Bronchial epithelial cell (primary cell): ENCODE measurements at regions not wholly inside any gene's neighbourhood (a gene's known extent, or its start where the extent isn't known, plus 50 kb on each side); places are given as distances from the start of the nearest gene placed in this dataset.

Source experiments
- DNase-seq: peaks from one replicate; pipeline ENCODE4 v3.0.0-alpha.2; 2010; ENCODE audit warnings: low read depth
- FAIRE-seq: peaks from 2 replicates; lab custom pipeline; 2011; peaks lifted over from hg19 to GRCh38; lab: Jason Lieb, UNC
- H3K27me3 ChIP-seq: 2 replicates; pipeline ENCODE4 v1.5.1; 2011; ENCODE audit warnings: low read length; ENCODE audit not compliant: control insufficient read depth, insufficient read depth
- H3K36me3 ChIP-seq: 2 replicates; pipeline ENCODE4 v1.5.1; 2011; ENCODE audit warnings: low read length; ENCODE audit not compliant: control insufficient read depth, insufficient read depth
- H3K4me3 ChIP-seq: 2 replicates; pipeline ENCODE4 v1.5.1; 2011; ENCODE audit warnings: mild to moderate bottlenecking, low read depth, low read length, control low read depth
- CTCF ChIP-seq: IDR thresholded peaks from 2 replicates; pipeline ENCODE4 v1.5.1; 2011; ENCODE audit warnings: mild to moderate bottlenecking, moderate library complexity, low read length, control low read depth, inconsistent platforms; ENCODE audit not compliant: insufficient read depth, severe bottlenecking

GRCh38 chr18:28973324-28973723 lies 796.4 kb upstream of the CDH2 start:
- Histone ChIP-seq H3K4me3 (no peak overlapping the region), H3K36me3 (no peaks in the 10 kb centered on the region), H3K27me3 (no peaks in the 10 kb centered on the region)
- FAIRE-seq (no peak), DNase-seq (no peak)
- TF ChIP-seq CTCF = no peak

- DNase-seq (no peak), FAIRE-seq (no peak)
- no peak overlapping the region for H3K4me3 ChIP-seq
- no peaks in the 10 kb centered on the region for H3K27me3 ChIP-seq
- TF ChIP-seq CTCF = no peak
- H3K36me3 ChIP-seq = no peaks in the 10 kb centered on the region
Observed at GRCh38 chr18:28972333-28972907, 795.5 kb upstream of the CDH2 start.

GRCh38 chr18:28963481-28963880 lies 786.6 kb upstream of the CDH2 start:
- no peak overlapping the region for H3K4me3 ChIP-seq
- no peaks in the 10 kb centered on the region for H3K27me3 ChIP-seq
- H3K36me3 ChIP-seq = no peaks in the 10 kb centered on the region
- no peak for TF ChIP-seq CTCF
- DNase-seq (no peak), FAIRE-seq (no peak)

GRCh38 chr18:28961669-28962228 lies 784.8 kb upstream of the CDH2 start:
- Histone ChIP-seq H3K27me3 (no peaks in the 10 kb centered on the region), H3K4me3 (no peak overlapping the region), H3K36me3 (no peaks in the 10 kb centered on the region)
- peak; percentile 73 for TF ChIP-seq CTCF
- FAIRE-seq = no peak
- peak; percentile 44 for DNase-seq

GRCh38 chr18:28960146-28960545 lies 783.2 kb upstream of the CDH2 start:
- Histone ChIP-seq H3K27me3 (no peaks in the 10 kb centered on the region), H3K4me3 (no peak overlapping the region), H3K36me3 (no peaks in the 10 kb centered on the region)
- FAIRE-seq (no peak), DNase-seq (peak; percentile 63)
- TF ChIP-seq CTCF = no peak

GRCh38 chr18:28952339-28952738 lies 775.4 kb upstream of the CDH2 start:
- FAIRE-seq (no peak), DNase-seq (no peak)
- H3K27me3 ChIP-seq = no peaks in the 10 kb centered on the region
- H3K36me3 ChIP-seq = no peaks in the 10 kb centered on the region
- no peak overlapping the region for H3K4me3 ChIP-seq
- TF ChIP-seq CTCF = no peak
